Left lung (tissue), 4 donors: ENCODE measurements at regions not wholly inside any gene's neighbourhood (a gene's known extent, or its start where the extent isn't known, plus 50 kb on each side); places are given as distances from the start of the nearest gene placed in this dataset.

ENCODE experiments used
- ATAC-seq: fragments of 200-7000 bp; cut with Tn5 transposase; one replicate; pipeline ENCODE4 v1.9.1; 2020; ENCODE audit warnings: moderate library complexity
- DNase-seq, 4 donors: peaks; one replicate each; pipeline ENCODE4 v3.0.0-alpha.2; 2013 to 2020
- H3K27ac ChIP-seq, 2 donors: fragments of 200-600 bp; sonication (generic) in 1 of 2; one replicate each; pipeline versions ENCODE4 v1.5.0 to v1.8.0; 2020 to 2021
- H3K27me3 ChIP-seq, 2 donors: fragments of 200-600 bp; sonication (generic) in 1 of 2; one replicate each; pipeline versions ENCODE4 v1.5.0 to v1.8.0; 2020 to 2021
- H3K36me3 ChIP-seq, 2 donors: fragments of 200-600 bp; sonication (generic) in 1 of 2; one replicate each; pipeline versions ENCODE4 v1.5.0 to v1.8.0; 2020 to 2021
- H3K4me1 ChIP-seq, 2 donors: fragments of 200-600 bp; one replicate each; pipeline ENCODE4 v1.8.0; 2021
- H3K4me3 ChIP-seq, 2 donors: fragments of 200-600 bp; sonication (generic) in 1 of 2; one replicate each; pipeline versions ENCODE4 v1.5.0 to v1.8.0; 2020 to 2021; ENCODE audit warnings: mild to moderate bottlenecking in 1 of 2
- H3K9me3 ChIP-seq, 2 donors: fragments of 200-600 bp; sonication (generic) in 1 of 2; one replicate each; pipeline versions ENCODE4 v1.5.0 to v1.8.0; 2020 to 2021
- CTCF ChIP-seq, 2 donors: fragments of 200-600 bp; sonication (generic) in 1 of 2; IDR thresholded peaks; one replicate each; pipeline versions ENCODE4 v1.5.0 to v1.8.0; 2021; ENCODE audit warnings: antibody characterized with exemption in 2 of 2
- intact Hi-C, 2 donors: fragments of 100-400 bp; cut with DNase I; formaldehyde crosslinking; loops; one replicate each; pipeline versions ENCODE4 v1.11.2 to v1.14.2; 2022
- donor health status: DM: no; HTN: yes; CAD: no.
- donor health status: DM: no; HTN: no; CAD: no.

DNA sequence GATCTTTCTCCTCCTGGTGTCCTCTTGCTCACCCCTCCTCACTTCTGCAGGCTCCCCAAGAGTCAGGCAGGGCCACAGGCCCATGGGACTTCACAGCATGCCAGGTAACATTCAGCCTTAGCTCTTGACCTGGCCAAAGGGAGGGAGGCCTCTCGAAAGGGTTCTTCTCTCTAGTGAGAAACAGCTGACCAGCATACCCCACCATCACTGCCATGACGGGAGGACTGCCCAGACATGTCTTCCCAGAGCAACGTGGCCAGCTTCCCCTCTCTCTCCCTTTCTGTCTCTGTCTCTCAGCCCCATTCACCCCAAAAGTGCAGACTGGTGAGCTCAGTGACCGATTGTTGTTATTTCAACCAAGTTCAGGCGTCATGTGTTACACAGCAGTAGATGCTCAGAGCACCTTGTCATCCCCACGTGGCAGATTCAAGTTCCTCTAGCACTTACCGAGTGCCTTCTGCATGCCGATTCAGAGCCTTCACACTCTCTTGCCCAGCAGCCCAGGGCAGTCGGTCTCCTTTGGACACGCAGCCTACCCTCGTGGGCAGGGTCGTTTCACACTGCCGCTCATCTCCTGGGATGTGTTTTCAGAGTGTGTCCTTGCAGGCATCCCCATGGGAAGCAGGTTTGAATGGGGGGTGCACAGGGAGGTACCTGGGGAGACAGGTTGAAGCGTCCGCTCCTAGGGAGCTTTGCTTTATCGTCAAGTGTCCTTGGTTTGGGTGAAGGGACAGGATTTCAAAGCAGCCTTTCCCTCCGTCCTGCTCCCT is 259.9 kb downstream of the NDUFA10 start:
- Histone ChIP-seq H3K27ac (no peak overlapping the region), H3K4me3 (no peak overlapping the region), H3K9me3 (peaks cover 0 to 6% of the 10 kb centered on the region in 2 donors), H3K4me1 (no peaks in the 10 kb centered on the region), H3K27me3 (no peaks in the 10 kb centered on the region), H3K36me3 (no peaks in the 10 kb centered on the region)
- ATAC-seq, result no peak
- intact Hi-C loops, result no loop called here
- DNase-seq, result peak in 1 of 4 donors; percentile 39
- no peak for TF ChIP-seq CTCF (IDR thresholded peaks at IDR 0.05)

GRCh38 chr2:239763433-239764097 is 261.6 kb downstream of the NDUFA10 start:
- Histone ChIP-seq H3K27me3 (peaks cover 0 to 4% of the 10 kb centered on the region in 2 donors), H3K4me3 (no peak overlapping the region), H3K4me1 (no peaks in the 10 kb centered on the region), H3K36me3 (no peaks in the 10 kb centered on the region), H3K27ac (no peak overlapping the region), H3K9me3 (peaks cover 0 to 10% of the 10 kb centered on the region in 2 donors)
- intact Hi-C loops, result no loop called here
- no peak for TF ChIP-seq CTCF (IDR thresholded peaks at IDR 0.05)
- DNase-seq, result peak in 2 of 4 donors; percentile 11 to 37
- no peak for ATAC-seq

DNA sequence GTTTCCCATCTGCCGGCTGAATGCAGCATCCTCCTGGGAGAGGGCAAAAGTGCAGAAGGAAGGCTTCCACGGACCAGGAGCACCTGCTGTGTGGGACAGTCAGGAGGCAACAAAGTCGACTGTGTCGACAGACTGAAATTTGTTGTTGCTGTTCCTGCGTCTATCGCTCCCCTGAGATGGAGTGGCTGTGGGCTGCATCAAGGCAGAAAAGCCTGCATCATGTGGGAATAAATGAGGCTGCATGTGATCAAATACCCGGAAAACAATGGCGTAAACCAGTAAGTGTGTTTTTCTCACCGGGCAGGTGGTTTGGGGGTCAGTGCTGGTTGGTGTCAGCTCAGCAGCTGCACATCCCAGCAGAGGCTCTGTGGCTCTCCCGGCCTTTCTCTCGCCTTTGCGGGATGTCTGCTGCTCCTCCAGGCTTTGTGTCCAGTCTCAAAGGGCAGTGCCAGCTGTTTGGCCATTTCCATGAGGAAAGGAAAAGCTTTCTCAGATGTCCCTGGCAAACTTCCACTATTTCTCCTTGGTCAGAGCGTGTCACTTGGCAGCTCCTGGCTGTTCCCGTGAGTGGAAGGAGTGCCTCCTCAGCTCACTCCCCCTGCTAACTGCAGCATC is 262.4 kb downstream of the NDUFA10 start:
- no peak for ATAC-seq
- intact Hi-C loops, result no loop called here
- no peak overlapping the region for H3K27ac ChIP-seq

DNA sequence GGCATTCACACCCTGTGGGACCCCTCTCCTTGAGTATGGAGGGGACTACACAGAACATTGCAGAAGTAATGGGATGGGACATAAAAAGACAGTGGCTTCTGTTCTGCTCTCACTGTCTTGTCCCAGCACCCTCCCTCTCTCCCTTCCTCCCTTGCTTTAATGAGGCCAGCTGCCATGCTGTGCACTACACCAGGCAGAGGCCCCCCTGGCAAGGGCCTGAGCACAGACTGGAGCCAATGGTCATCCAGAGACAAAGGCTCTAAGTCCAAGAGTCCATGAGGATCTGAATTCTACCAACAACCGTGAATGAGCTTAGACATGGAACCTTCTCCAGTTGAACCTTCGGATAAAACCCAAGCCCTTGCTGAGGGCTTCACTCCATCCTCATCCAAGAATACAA is 263.0 kb downstream of the NDUFA10 start:
- Histone ChIP-seq H3K36me3 (no peaks in the 10 kb centered on the region), H3K27ac (no peak overlapping the region), H3K27me3 (peaks cover 0 to 9% of the 10 kb centered on the region in 2 donors), H3K4me1 (no peaks in the 10 kb centered on the region), H3K4me3 (no peak overlapping the region), H3K9me3 (peaks cover 0 to 10% of the 10 kb centered on the region in 2 donors)
- ATAC-seq, result no peak
- DNase-seq, result no peak
- intact Hi-C loops, result no loop called here
- TF ChIP-seq CTCF (IDR thresholded peaks at IDR 0.05), result no peak

More for the DNA sequence above, 262.4 kb downstream of the NDUFA10 start:
- Histone ChIP-seq H3K27me3 (peaks cover 0 to 4% of the 10 kb centered on the region in 2 donors), H3K36me3 (no peaks in the 10 kb centered on the region), H3K4me1 (no peaks in the 10 kb centered on the region), H3K9me3 (peaks cover 0 to 10% of the 10 kb centered on the region in 2 donors), H3K4me3 (no peak overlapping the region)
- DNase-seq, result peak in 1 of 4 donors; percentile 30
- no peak for TF ChIP-seq CTCF (IDR thresholded peaks at IDR 0.05)

- peaks cover 0 to 15% of the 10 kb centered on the region in 2 donors for H3K27me3 ChIP-seq
- H3K4me1 ChIP-seq, result peaks cover 0 to 6% of the 10 kb centered on the region in 2 donors
- H3K36me3 ChIP-seq, result no peaks in the 10 kb centered on the region
- peaks cover 0 to 10% of the 10 kb centered on the region in 2 donors for H3K9me3 ChIP-seq
- H3K27ac ChIP-seq, result no peak overlapping the region
- TF ChIP-seq CTCF (IDR thresholded peaks at IDR 0.05), result no peak
- DNase-seq, result no peak
- no peak overlapping the region for H3K4me3 ChIP-seq
- ATAC-seq, result no peak
- intact Hi-C loops, result no loop called here
These were observed 264.5 kb downstream of the NDUFA10 start for GRCh38 chr2:239760596-239760995.
